ENCODE measurements at regions not wholly inside any gene's neighbourhood (a gene's known extent, or its start where the extent isn't known, plus 50 kb on each side); places are given as distances from the start of the nearest gene placed in this dataset.

- Histone ChIP-seq H3K9me1 (replicated peaks; ENCODE audit: control insufficient read depth, extremely low read depth, insufficient read depth, low read length) (no peaks in the 10 kb centered on the region), H3K36me3 (ENCODE audit: control insufficient read depth in 2 of 2, extremely low read depth in 1 of 2, insufficient read depth in 2 of 2, low read length in 2 of 2) (no peaks in the 10 kb centered on the region), H3K4me1 (ENCODE audit: control insufficient read depth, extremely low read depth, insufficient read depth, low read length) (no peaks in the 10 kb centered on the region), H4K20me1 (replicated peaks; ENCODE audit: control insufficient read depth, extremely low read depth, insufficient read depth, low read length) (no peaks in the 10 kb centered on the region), H3K9ac (replicated peaks; ENCODE audit: extremely low read depth, insufficient read depth, low read length) (no peak overlapping the region), H2AFZ (ENCODE audit: low read depth, low read length) (no peak overlapping the region), H3K9me3 (replicated peaks; ENCODE audit: control insufficient read depth, insufficient read depth, low read length) (no peaks in the 10 kb centered on the region), H3K4me3 (replicated peaks in 1 of 3; ENCODE audit: insufficient read depth in 1 of 3, low read depth in 1 of 3, low read length in 3 of 3) (no peak overlapping the region), H3K27me3 (ENCODE audit: control insufficient read depth in 2 of 2, insufficient read depth in 2 of 2, low read length in 2 of 2) (no peaks in the 10 kb centered on the region), H3K27ac (ENCODE audit: insufficient read depth, low read depth, low read length) (no peak overlapping the region), H3K79me2 (ENCODE audit: control insufficient read depth, insufficient read depth, low read length) (no peaks in the 10 kb centered on the region), H3K4me2 (ENCODE audit: insufficient read depth, low read length) (no peak overlapping the region)
- FAIRE-seq (no peak), DNase-seq (ENCODE audit: low read depth, low spot score) (no peak)
- BruUV-seq (replicated peaks) = no TSS peak
- ChIA-PET POLR2A (no interaction called here), CTCF (no interaction called here)
- TF ChIP-seq FOS (IDR thresholded peaks at IDR 0.05; ENCODE audit: borderline replicate concordance, insufficient read depth, low read length) = no peak
- TF ChIP-seq JUN (IDR thresholded peaks at IDR 0.05; ENCODE audit: borderline replicate concordance, insufficient read depth, insufficient read length, low read depth) = no peak
- no peak for TF ChIP-seq EZH2 (IDR thresholded peaks at IDR 0.05; ENCODE audit: borderline replicate concordance, low read depth, low read length, severe bottlenecking)
- TF ChIP-seq POLR2AphosphoS5 (IDR thresholded peaks at IDR 0.05; ENCODE audit: insufficient read depth, low read depth, low read length) = no peak
- TF ChIP-seq GATA2 (IDR thresholded peaks at IDR 0.05; ENCODE audit: insufficient read depth, insufficient read length, low read depth, low read length) = no peak
- TF ChIP-seq CTCF (IDR thresholded peaks at IDR 0.05; ENCODE audit: extremely low read depth in 1 of 2, insufficient read depth in 1 of 2, low read depth in 1 of 2, low read length in 2 of 2) = no peak
- no peak for TF ChIP-seq POLR2A (IDR thresholded peaks at IDR 0.05; ENCODE audit: low read depth, low read length)
- no peak for TF ChIP-seq MYC (IDR thresholded peaks at IDR 0.05; ENCODE audit: low read depth, low read length)
- TF ChIP-seq MAX (IDR thresholded peaks at IDR 0.05; ENCODE audit: insufficient read depth, insufficient read length) = no peak
- intact Hi-C loops (cut with micrococcal nuclease) (no loop called here), dilution Hi-C loops (cut with MboI; ENCODE audit: extremely low pct_ligation_motif_present, low sequenced_read_pairs) (no loop called here)
Observed at GRCh38 chr14:97782871-97783414, 985.8 kb downstream of the VRK1 start.
